ENCODE measurements at regions not wholly inside any gene's neighbourhood (a gene's known extent, or its start where the extent isn't known, plus 50 kb on each side); places are given as distances from the start of the nearest gene placed in this dataset.

GRCh38 chr21:36239585-36239984, 80.4 kb upstream of the MORC3 start:
- Mint-ChIP-seq H3K27ac (no peak overlapping the region), H3K27me3 (no peaks in the 10 kb centered on the region), H3K4me3 (no peak overlapping the region), H3K36me3 (ENCODE audit: low read depth) (peaks cover 15% of the 10 kb centered on the region), H3K9me3 (no peaks in the 10 kb centered on the region), H3K4me1 (ENCODE audit: low read depth) (peaks cover 3% of the 10 kb centered on the region)
- no peak for TF ChIP-seq CTCF (IDR thresholded peaks at IDR 0.05)
- Histone ChIP-seq H3K27me3 (ENCODE audit: control insufficient read depth in 1 of 2, insufficient read depth in 2 of 2, low read length in 2 of 2) (no peaks in the 10 kb centered on the region), H3K27ac (ENCODE audit: low read depth in 1 of 2, low read length in 2 of 2) (no peak overlapping the region), H3K9me3 (ENCODE audit: control insufficient read depth in 1 of 2, insufficient read depth in 1 of 2, low read length in 2 of 2) (no peaks in the 10 kb centered on the region), H3K4me3 (ENCODE audit: low read length) (no peak overlapping the region), H3K4me1 (ENCODE audit: insufficient read depth, low read length) (no peaks in the 10 kb centered on the region), H3K36me3 (ENCODE audit: insufficient read depth, low read length) (peaks cover 20% of the 10 kb centered on the region)
- ATAC-seq (ENCODE audit: poor library complexity), result no peak
- ChIA-PET POLR2A (interaction anchor here (1.8 kb wide), 1 partner anchor 93 kb away, joined by 4 read pairs; no protein-coding TSS in a partner anchor), CTCF (no interaction called here)
- no peak for DNase-seq
- intact Hi-C loops (cut with DNase I, micrococcal nuclease), result no loop called here

GRCh38 chr21:36241717-36242116, 78.3 kb upstream of the MORC3 start:
- POLR2A ChIA-PET, result interaction anchor here (1.3 kb wide), 1 partner anchor 78 kb away, joined by 7 read pairs; the partner anchor contains the start of gene MORC3
- peaks cover 27% of the 10 kb centered on the region for H3K36me3 Mint-ChIP-seq (ENCODE audit: low read depth)

DNA sequence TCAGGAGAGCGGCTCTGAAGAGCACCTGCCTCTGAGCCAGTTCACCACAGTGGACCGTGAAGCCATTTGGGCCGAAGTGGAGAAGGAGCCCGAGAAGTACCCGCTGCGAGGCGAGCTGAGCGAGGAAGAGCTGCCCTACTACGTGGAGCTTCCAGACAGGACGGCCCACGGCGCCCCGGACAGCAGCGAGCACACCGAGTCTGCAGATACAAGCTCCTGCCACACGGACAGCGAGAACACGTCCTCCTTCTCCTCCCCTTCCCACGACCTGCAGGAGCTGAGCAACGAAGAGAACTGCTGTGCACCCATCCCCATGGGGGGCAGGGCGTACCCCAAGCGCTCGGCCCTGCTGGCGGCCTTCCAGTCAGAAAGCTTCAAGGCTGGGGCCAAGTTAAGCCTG, 74.9 kb upstream of the MORC3 start:
- CTCF ChIA-PET, result no interaction called here
- Histone ChIP-seq H3K27ac (ENCODE audit: low read depth in 1 of 2, low read length in 2 of 2) (no peak overlapping the region), H3K36me3 (ENCODE audit: insufficient read depth, low read length) (peaks cover 47% of the 10 kb centered on the region), H3K27me3 (ENCODE audit: control insufficient read depth in 1 of 2, insufficient read depth in 2 of 2, low read length in 2 of 2) (no peaks in the 10 kb centered on the region), H3K9me3 (ENCODE audit: control insufficient read depth in 1 of 2, insufficient read depth in 1 of 2, low read length in 2 of 2) (no peaks in the 10 kb centered on the region), H3K4me1 (ENCODE audit: insufficient read depth, low read length) (peaks cover 3% of the 10 kb centered on the region), H3K4me3 (ENCODE audit: low read length) (no peak overlapping the region)
- intact Hi-C loops (cut with DNase I, micrococcal nuclease), result no loop called here
- no peak for ATAC-seq (ENCODE audit: poor library complexity)
- POLR2A ChIA-PET, result no interaction called here
- H3K4me3 Mint-ChIP-seq, result no peak overlapping the region
- TF ChIP-seq CTCF (IDR thresholded peaks at IDR 0.05), result no peak
- H3K9me3 Mint-ChIP-seq, result no peaks in the 10 kb centered on the region
- H3K4me1 Mint-ChIP-seq (ENCODE audit: low read depth), result peaks cover 9% of the 10 kb centered on the region
- H3K36me3 Mint-ChIP-seq (ENCODE audit: low read depth), result peaks cover 55% of the 10 kb centered on the region
- no peak for DNase-seq
- no peaks in the 10 kb centered on the region for H3K27me3 Mint-ChIP-seq
- no peak overlapping the region for H3K27ac Mint-ChIP-seq

More at GRCh38 chr21:36241717-36242116, 78.3 kb upstream of the MORC3 start:
- Histone ChIP-seq H3K36me3 (ENCODE audit: insufficient read depth, low read length) (peaks cover 36% of the 10 kb centered on the region), H3K4me1 (ENCODE audit: insufficient read depth, low read length) (no peaks in the 10 kb centered on the region), H3K4me3 (ENCODE audit: low read length) (no peak overlapping the region), H3K27me3 (ENCODE audit: control insufficient read depth in 1 of 2, insufficient read depth in 2 of 2, low read length in 2 of 2) (no peaks in the 10 kb centered on the region), H3K9me3 (ENCODE audit: control insufficient read depth in 1 of 2, insufficient read depth in 1 of 2, low read length in 2 of 2) (no peaks in the 10 kb centered on the region), H3K27ac (ENCODE audit: low read depth in 1 of 2, low read length in 2 of 2) (no peak overlapping the region)
- CTCF ChIA-PET, result interaction anchor here (0.8 kb wide), 2 partner anchors 89 to 103 kb away, joined by 3 to 4 read pairs; no protein-coding TSS in a partner anchor
- intact Hi-C loops (cut with DNase I, micrococcal nuclease), result no loop called here
- no peak for DNase-seq
- no peak overlapping the region for H3K4me3 Mint-ChIP-seq
- ATAC-seq (ENCODE audit: poor library complexity), result no peak
- H3K4me1 Mint-ChIP-seq (ENCODE audit: low read depth), result peaks cover 3% of the 10 kb centered on the region
- H3K27me3 Mint-ChIP-seq, result no peaks in the 10 kb centered on the region
- TF ChIP-seq CTCF (IDR thresholded peaks at IDR 0.05), result no peak
- H3K27ac Mint-ChIP-seq, result no peak overlapping the region
- no peaks in the 10 kb centered on the region for H3K9me3 Mint-ChIP-seq

Measured in CD4-positive, alpha-beta T cell (primary cell).